GM21526 (cell line): ENCODE measurements at regions not wholly inside any gene's neighbourhood (a gene's known extent, or its start where the extent isn't known, plus 50 kb on each side); places are given as distances from the start of the nearest gene placed in this dataset.
"Not testable (repeated sequence)": the region's sequence is repeated elsewhere in the genome, so short reads cannot be mapped to it uniquely, and the experiment has no call there.

Experiments
- ATAC-seq: cut with Tn5 transposase; IDR thresholded peaks from one replicate; pipeline ENCODE4 v1.9.1; 2021; ENCODE audit warnings: moderate library complexity; ENCODE audit not compliant: unreplicated experiment, low FRiP score

- no peak for ATAC-seq
These were observed 377.6 kb downstream of the IRS2 start for GRCh38 chr13:109408591-109409382.

GRCh38 chr13:109406376-109406992 is 379.9 kb downstream of the IRS2 start:
- no peak for ATAC-seq

- no peak for ATAC-seq
These were observed 383.4 kb downstream of the IRS2 start for GRCh38 chr13:109403012-109403421.

- ATAC-seq, result no peak
These were observed 384.5 kb downstream of the IRS2 start for GRCh38 chr13:109401891-109402290.

DNA sequence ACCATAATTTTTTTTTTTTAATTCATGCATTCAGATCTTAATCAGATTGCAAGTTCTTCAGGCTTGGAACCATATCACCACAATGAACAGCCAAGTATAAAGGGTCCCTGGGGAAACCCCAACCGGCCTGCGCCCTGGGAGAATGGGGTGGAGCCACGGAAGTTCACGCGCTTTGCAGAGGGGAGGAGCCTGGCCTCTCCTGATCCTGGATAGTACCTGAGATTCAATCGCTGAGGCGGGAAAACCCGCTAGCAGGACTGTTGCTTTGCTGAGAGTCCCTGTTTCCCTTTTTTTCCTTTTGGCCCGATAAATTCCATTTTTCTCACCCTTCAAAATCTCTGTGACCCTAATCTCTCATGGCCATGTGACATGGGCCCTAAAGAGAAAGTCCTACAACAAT is 385.1 kb downstream of the IRS2 start:
- ATAC-seq, result no peak

- no peak for ATAC-seq
These were observed 385.6 kb downstream of the IRS2 start for GRCh38 chr13:109400624-109401257.

- no peak for ATAC-seq
These were observed 386.2 kb downstream of the IRS2 start for GRCh38 chr13:109400209-109400608.

- not testable (repeated sequence) for ATAC-seq
These were observed 388.3 kb downstream of the IRS2 start for GRCh38 chr13:109398071-109398470.

DNA sequence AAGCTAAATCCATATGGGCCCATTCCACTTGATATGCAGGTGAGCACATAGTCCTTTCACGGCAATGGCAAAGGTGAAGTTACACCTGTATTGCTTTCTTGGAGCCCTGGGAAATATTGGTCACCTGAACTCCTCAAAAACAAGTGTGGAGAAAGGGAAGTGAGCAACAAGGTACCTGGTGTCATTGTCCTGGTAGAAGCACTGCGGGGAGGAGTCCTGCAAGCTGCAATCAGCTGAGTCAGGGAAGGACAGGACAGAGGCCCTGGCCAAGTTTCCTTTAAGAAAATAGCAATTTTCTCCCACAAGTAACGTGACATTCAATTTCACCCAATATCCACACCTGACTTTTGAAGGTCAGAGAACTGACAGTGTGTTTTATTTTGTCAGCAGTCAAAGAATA is 389.1 kb downstream of the IRS2 start:
- ATAC-seq, result no peak

DNA sequence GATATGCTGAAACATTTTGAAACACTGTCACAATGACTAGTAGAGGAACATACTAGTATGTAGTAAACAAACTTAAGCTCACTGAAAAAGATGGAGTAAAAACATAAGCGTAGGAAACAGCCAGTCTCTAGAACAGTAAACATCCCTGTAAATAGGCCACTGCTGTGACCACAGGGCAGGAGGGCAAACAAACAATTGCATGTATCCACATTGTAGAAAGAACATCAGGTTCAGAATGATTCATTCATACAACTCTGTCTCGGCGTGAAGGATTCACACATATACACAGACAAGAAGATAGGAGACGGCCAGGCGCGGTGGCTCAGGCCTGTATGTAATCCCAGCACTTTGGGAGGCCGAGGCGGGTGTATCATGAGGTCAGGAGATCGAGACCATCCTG is 390.1 kb downstream of the IRS2 start:
- ATAC-seq, result no peak

DNA sequence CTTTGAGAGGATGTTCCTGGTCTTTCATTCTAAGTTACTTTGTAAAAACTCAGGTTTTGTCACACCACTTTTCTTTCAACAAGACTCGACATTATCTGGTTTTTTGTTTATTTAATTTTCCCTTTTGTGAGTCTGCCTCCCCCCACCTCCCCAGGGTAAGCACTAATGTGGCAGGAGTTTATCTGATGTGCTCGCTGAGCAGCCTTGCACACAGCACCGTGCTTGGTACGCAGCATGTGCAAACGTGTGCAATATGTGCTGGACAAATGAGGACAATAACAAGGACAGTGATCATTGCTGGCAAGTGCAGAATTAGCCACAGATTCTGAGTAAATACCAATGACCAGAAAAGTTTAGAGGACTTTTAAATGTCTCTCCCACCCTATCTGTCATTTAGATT is 391.4 kb downstream of the IRS2 start:
- no peak for ATAC-seq

DNA sequence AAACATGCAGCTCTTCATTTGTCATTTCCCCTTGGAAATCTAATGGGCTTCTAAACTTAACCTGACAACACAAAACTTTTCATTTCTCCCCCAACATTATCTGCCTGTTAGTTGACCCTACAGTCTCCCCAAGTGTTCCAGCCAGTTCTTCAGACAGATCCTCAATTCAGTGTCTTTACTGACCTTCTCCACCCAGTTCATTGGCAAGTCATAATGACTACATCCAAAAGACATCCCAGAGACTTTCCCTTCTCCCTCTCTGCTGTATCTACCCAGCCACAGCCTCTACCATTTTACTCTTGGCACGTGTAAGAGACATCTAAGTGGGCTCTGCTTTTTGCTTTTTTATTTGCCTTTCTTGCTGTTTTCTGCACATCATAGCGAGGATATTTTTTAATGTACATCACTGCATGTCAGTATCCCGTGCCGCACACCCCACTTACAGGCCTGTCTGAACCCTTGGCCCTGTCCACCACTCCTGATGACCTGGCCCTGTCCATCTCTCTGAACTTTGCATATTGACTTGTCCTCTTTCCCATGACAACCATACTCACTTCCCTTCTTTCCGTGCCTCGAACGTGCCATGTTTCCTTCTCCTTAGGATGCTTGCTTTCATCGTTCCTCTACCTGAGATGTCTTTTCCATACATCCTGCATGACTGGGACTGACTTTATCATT is 391.9 kb downstream of the IRS2 start:
- ATAC-seq, result no peak

DNA sequence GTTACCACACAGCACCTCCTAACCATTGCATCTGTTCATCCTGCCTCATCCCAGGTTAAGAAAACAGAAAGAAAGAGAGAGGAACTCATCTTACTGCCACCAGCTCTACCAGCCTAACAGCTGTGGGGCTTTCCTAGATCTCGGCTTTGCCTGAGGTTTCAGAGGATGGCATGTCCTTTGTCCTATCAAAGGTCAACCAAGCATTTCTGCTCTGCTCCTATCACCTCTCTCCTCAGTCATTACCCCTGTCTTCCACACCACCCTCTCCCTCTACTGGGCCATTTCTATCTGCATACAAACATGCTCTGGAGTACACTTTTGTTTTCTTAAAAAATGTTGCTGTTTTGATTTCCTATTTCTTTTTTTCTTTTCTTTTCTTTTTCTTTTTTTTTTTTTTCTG is 393.3 kb downstream of the IRS2 start:
- ATAC-seq, result no peak

DNA sequence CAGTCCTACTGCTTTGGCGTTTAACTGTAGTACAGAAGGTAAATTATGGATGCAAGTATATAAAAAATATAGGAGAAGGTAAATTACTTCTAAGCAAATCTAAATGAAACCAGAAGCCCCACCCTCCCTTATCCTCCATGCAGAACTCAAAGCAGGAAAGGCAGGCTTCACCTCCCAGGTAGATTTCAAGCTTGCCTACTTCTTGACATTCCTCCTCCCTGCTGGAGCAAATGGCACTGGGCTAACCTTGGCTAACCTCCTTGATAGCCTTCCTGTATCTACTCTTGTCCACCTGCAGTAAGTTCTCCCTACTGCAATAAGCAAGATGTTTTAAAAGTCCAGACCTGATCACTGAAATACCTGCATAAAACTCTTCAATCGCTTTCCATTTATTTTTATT is 396.0 kb downstream of the IRS2 start:
- ATAC-seq, result no peak

- no peak for ATAC-seq
These were observed 396.5 kb downstream of the IRS2 start for GRCh38 chr13:109389892-109390345.

DNA sequence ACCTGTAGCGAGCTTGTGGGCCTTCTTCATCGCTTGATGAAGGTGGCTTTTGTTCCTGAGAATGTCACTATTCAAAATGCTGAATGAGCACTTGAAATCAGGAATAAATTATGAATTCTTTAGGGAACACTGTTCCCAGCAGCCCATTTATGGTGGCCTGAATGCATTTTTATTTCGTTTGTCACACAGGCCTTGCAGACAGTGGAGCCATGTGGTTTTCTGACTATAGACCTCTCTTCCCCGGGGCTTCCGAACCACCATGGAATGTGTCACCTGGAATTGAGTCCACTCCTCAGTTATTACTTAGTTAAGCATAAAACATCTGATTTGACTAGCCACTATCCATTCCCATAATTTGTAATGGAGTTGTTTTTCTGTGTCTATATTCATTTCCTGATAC is 396.9 kb downstream of the IRS2 start:
- no peak for ATAC-seq

DNA sequence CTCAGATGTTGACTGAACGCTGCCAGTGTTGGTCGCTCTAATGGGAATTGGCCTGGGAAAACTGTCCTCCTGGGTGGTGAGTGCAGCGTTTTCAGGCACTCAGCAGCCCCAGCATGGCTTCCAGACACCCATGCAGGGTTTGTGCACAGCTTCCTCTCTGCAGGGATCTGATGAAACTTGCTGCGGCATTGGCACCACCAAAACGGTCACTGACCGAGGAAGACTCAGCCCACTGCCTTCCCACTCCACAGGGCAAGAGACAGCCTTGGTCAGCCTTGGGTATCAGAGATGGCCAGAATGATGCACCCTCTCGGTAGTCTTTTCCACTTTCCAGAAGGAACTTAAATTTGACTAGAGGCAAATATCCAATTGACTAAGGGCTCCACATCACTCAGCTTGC is 398.9 kb downstream of the IRS2 start:
- no peak for ATAC-seq

DNA sequence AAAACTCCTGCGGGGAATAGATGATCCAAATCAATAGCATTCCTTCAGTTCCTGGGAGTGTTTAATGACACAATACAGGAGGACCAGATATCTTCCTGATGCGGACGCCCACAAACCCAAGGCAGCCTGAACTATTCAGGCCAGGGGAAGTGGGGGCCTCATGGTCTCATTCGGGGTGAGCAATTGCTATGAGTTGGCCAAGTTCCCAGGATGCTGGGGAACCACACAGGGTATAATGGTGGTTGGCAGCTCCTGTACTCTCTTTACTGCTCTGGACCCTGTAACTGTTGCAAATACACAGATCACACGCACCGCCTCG is 401.2 kb downstream of the IRS2 start:
- ATAC-seq, result no peak

DNA sequence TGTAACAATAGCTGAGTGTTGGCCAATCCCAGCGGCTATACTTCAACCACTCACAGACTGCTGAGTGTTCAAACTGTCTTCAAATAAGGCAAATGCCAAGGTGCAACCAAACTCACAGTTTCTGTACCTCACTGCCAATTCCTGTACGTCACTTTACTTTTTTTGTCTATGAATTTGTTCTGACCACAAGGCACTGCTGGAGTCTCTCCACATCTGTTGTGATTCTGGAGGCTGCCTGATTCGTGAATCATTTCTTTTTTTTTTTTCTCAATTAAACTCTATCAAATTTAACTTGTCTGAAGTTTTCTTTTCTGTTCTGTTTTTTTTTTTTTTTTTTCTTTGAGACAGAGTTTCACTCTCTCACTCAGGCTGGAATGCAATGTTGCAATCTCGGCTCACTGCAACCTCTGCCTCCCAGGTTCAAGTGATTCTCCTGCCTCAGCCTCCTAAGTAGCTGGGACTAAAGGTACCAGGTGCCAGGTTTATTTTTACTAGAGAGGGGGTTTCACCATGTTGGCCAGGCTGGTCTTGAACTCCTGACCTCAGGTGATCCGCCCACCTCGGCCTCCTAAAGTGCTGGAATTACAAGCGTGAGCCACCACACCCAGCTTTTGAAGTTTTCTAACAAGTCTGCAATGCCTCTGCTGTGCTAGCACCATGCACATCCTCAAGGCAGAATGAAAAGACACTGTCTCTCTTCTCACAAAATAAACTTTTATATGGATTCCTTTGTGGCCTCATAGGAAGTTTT is 401.7 kb downstream of the IRS2 start:
- ATAC-seq, result no peak

DNA sequence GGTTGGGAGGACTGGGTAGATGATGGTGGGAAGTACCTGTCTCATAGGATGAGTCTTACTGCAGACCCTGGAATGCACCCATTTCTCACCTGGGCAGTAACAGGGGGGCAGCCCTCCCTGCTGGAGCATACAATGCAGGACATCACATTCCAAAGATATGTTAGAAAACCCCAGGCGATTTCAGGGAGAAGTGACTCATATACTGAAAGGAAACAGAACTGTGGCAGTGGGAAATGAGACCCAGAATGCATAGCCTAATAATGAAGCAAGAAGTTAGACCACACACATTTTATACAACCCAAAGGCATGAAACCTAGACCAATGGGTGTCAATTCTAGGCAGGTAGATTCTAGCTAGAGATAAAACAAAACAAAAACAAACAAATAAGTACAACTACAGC is 402.7 kb downstream of the IRS2 start:
- ATAC-seq, result no peak
